Breast epithelium (tissue), 4 donors: ENCODE measurements at regions not wholly inside any gene's neighbourhood (a gene's known extent, or its start where the extent isn't known, plus 50 kb on each side); places are given as distances from the start of the nearest gene placed in this dataset.

ENCODE experiments used
- DNase-seq, 2 donors: peaks; one replicate each; pipeline ENCODE4 v3.0.0-alpha.2; 2019; ENCODE audit warnings: low spot score in 2 of 2
- H3K27ac ChIP-seq, 2 donors: fragments of 200-600 bp; sonication (generic) in 1 of 2; one replicate each; pipeline ENCODE4 v1.5.1; 2016 to 2019; ENCODE audit warnings: mild to moderate bottlenecking in 1 of 2
- H3K27me3 ChIP-seq, 2 donors: fragments of 200-600 bp; sonication (generic) in 1 of 2; one replicate each; pipeline versions ENCODE4 v1.5.1 to v1.6.0; 2017 to 2019; ENCODE audit warnings: control low read depth in 1 of 2, mild to moderate bottlenecking in 1 of 2
- H3K36me3 ChIP-seq: fragments of 200-600 bp; one replicate; pipeline ENCODE4 v1.5.1; 2019
- H3K4me1 ChIP-seq, 2 donors: fragments of 200-600 bp; sonication (generic); one replicate each; pipeline ENCODE4 v1.5.1; 2016 to 2019; ENCODE audit warnings: control low read depth in 1 of 2
- H3K4me3 ChIP-seq, 3 donors: fragments of 200-600 bp; sonication (generic); 1 replicate in 2 of 3; 2 replicates in 1 of 3; pipeline ENCODE4 v1.5.1; 2016 to 2019; ENCODE audit warnings: mild to moderate bottlenecking in 3 of 3, moderate library complexity in 2 of 3
- H3K9me3 ChIP-seq, 2 donors: fragments of 200-600 bp; sonication (generic) in 1 of 2; one replicate each; pipeline ENCODE4 v1.5.1; 2016 to 2019; ENCODE audit warnings: control low read depth in 1 of 2
- CTCF ChIP-seq, 3 donors: fragments of 450-650 bp; IDR thresholded peaks; one replicate each; pipeline ENCODE4 v1.5.1; 2016 to 2017; ENCODE audit warnings: antibody characterized with exemption in 3 of 3, mild to moderate bottlenecking in 3 of 3, moderate library complexity in 3 of 3
- POLR2A ChIP-seq: fragments of 450-650 bp; IDR thresholded peaks from one replicate; pipeline ENCODE4 v1.6.1; 2016; ENCODE audit warnings: antibody characterized with exemption, mild to moderate bottlenecking, moderate library complexity
- POLR2AphosphoS5 ChIP-seq, 3 donors: sonication (generic); formaldehyde crosslinking; IDR thresholded peaks; one replicate each; pipeline ENCODE4 v1.6.1; 2017; ENCODE audit warnings: antibody characterized with exemption in 3 of 3
- intact Hi-C: fragments of 100-400 bp; cut with DNase I; formaldehyde crosslinking; loops from one replicate; pipeline ENCODE4 v1.15.1; 2023; ENCODE audit warnings: low total_unique reads

GRCh38 chr6:11366183-11366933 is 133.9 kb upstream of the NEDD9 start:
- H3K27ac ChIP-seq, result peak overlapping the region; percentile 61 to 77
- H3K27me3 ChIP-seq, result no peaks in the 10 kb centered on the region
- H3K36me3 ChIP-seq, result no peaks in the 10 kb centered on the region
- no peak for TF ChIP-seq POLR2A
- TF ChIP-seq CTCF (IDR thresholded peaks at IDR 0.05), result no peak
- TF ChIP-seq POLR2AphosphoS5 (IDR thresholded peaks at IDR 0.05), result no peak
- H3K9me3 ChIP-seq, result no peaks in the 10 kb centered on the region
- no peak overlapping the region for H3K4me3 ChIP-seq
- no peaks in the 10 kb centered on the region for H3K4me1 ChIP-seq
- DNase-seq, result no peak
- intact Hi-C loops, result loop anchor here (10.0 kb wide), 1 partner anchor 122 kb away; no protein-coding TSS in a partner anchor

GRCh38 chr6:11364971-11365397 is 132.5 kb upstream of the NEDD9 start:
- Histone ChIP-seq H3K36me3 (no peaks in the 10 kb centered on the region), H3K27me3 (no peaks in the 10 kb centered on the region), H3K4me1 (no peaks in the 10 kb centered on the region), H3K9me3 (no peaks in the 10 kb centered on the region), H3K27ac (peak overlapping the region; percentile 61 to 77), H3K4me3 (no peak overlapping the region)
- intact Hi-C loops, result loop anchor here (10.0 kb wide), 1 partner anchor 120 kb away; no protein-coding TSS in a partner anchor
- peak; percentile 31 to 66 (median 34) for TF ChIP-seq POLR2AphosphoS5 (IDR thresholded peaks at IDR 0.05)
- TF ChIP-seq POLR2A, result no peak
- DNase-seq, result peak in 1 of 2 donors; percentile 54

GRCh38 chr6:11363881-11364576 is 131.6 kb upstream of the NEDD9 start:
- Histone ChIP-seq H3K4me1 (no peaks in the 10 kb centered on the region), H3K27ac (peak overlapping the region; percentile 61 to 77), H3K36me3 (no peaks in the 10 kb centered on the region), H3K27me3 (no peaks in the 10 kb centered on the region), H3K4me3 (no peak overlapping the region), H3K9me3 (no peaks in the 10 kb centered on the region)
- intact Hi-C loops, result loop anchor here (10.0 kb wide), 1 partner anchor 119 kb away; no protein-coding TSS in a partner anchor
- TF ChIP-seq CTCF (IDR thresholded peaks at IDR 0.05) (no peak), POLR2AphosphoS5 (IDR thresholded peaks at IDR 0.05) (no peak), POLR2A (no peak)
- DNase-seq, result no peak

GRCh38 chr6:11362564-11362963 is 130.1 kb upstream of the NEDD9 start:
- peak overlapping the region; percentile 32 to 55 for H3K27ac ChIP-seq
- H3K4me1 ChIP-seq, result peaks cover 0 to 2% of the 10 kb centered on the region in 2 donors
- intact Hi-C loops, result loop anchor here (10.0 kb wide), 1 partner anchor 118 kb away; no protein-coding TSS in a partner anchor

More at GRCh38 chr6:11362564-11362963, 130.1 kb upstream of the NEDD9 start:
- Histone ChIP-seq H3K4me3 (no peak overlapping the region), H3K36me3 (no peaks in the 10 kb centered on the region), H3K27me3 (no peaks in the 10 kb centered on the region), H3K9me3 (no peaks in the 10 kb centered on the region)
- no peak for DNase-seq
- TF ChIP-seq POLR2A (no peak), CTCF (IDR thresholded peaks at IDR 0.05) (no peak), POLR2AphosphoS5 (IDR thresholded peaks at IDR 0.05) (no peak)
